ENCODE measurements at regions not wholly inside any gene's neighbourhood (a gene's known extent, or its start where the extent isn't known, plus 50 kb on each side); places are given as distances from the start of the nearest gene placed in this dataset.

DNA sequence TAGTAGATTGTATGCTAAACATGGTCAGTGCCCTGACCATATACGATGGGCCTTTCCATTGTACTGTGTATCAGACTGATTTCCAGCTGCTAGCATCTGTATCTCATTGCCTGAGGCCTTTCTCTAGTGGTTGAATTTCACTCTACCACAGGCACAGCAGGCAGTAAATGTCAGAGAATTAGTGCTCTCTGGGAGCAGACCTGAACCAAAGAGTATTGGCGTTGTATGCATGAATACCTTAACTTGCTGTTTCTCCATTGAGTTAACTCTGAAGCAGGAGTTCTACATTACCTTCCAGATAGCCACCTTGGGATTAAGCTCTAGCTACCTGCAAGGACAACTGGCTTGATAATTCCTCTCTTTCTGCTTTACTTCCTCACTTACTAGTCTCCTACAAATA is 439.2 kb upstream of the EPHA3 start:
- TF ChIP-seq, protein P1, sequence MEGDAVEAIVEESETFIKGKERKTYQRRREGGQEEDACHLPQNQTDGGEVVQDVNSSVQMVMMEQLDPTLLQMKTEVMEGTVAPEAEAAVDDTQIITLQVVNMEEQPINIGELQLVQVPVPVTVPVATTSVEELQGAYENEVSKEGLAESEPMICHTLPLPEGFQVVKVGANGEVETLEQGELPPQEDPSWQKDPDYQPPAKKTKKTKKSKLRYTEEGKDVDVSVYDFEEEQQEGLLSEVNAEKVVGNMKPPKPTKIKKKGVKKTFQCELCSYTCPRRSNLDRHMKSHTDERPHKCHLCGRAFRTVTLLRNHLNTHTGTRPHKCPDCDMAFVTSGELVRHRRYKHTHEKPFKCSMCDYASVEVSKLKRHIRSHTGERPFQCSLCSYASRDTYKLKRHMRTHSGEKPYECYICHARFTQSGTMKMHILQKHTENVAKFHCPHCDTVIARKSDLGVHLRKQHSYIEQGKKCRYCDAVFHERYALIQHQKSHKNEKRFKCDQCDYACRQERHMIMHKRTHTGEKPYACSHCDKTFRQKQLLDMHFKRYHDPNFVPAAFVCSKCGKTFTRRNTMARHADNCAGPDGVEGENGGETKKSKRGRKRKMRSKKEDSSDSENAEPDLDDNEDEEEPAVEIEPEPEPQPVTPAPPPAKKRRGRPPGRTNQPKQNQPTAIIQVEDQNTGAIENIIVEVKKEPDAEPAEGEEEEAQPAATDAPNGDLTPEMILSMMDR (IDR thresholded peaks at IDR 0.05; ENCODE audit: low read length) = no peak
- no peak for TF ChIP-seq EZH2 (optimal IDR thresholded peaks at IDR 0.05; ENCODE audit: low read depth, low read length)
- TF ChIP-seq EZH2phosphoT487 (IDR thresholded peaks at IDR 0.05; ENCODE audit: low read length) = no peak

Measured in MM.1S (cell line).